Activated T-helper 1 cell treated with Interleukin-2 at 50 U/mL for 16 hours (primary cell): ENCODE measurements at regions not wholly inside any gene's neighbourhood (a gene's known extent, or its start where the extent isn't known, plus 50 kb on each side); places are given as distances from the start of the nearest gene placed in this dataset.

Experiments used
- DNase-seq: peaks from one replicate; pipeline ENCODE4 v3.0.0-alpha.2; 2020; ENCODE audit warnings: low read depth

DNA sequence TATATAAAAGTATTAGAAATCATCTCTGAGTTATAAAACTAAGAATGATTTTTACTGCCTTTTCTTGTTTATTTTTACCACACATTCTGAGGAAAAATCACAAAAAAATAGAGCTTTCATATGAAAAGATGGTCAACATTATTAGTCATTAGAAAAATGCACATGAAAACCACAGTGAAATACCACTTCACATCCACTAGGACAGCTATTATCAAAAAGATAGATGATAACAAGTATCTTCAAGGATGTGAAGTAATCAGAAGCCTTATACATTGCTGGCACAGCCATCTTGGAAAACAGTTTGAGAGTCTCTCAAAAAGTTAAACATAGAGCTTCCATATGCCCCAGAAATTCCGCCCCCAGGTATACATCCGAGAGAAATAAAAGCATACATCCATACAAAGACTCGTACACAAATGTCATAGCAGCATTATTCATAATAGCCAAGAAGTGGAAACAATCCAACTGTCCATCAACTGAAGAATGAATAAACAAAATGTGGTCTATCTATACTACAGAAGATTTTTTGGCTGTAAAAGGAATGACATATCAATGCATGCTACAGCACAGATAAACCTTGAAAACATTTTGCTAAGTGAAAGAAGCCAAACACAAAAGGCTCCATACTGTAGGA lies 523.9 kb downstream of the FUT8 start:
- DNase-seq: no peak

DNA sequence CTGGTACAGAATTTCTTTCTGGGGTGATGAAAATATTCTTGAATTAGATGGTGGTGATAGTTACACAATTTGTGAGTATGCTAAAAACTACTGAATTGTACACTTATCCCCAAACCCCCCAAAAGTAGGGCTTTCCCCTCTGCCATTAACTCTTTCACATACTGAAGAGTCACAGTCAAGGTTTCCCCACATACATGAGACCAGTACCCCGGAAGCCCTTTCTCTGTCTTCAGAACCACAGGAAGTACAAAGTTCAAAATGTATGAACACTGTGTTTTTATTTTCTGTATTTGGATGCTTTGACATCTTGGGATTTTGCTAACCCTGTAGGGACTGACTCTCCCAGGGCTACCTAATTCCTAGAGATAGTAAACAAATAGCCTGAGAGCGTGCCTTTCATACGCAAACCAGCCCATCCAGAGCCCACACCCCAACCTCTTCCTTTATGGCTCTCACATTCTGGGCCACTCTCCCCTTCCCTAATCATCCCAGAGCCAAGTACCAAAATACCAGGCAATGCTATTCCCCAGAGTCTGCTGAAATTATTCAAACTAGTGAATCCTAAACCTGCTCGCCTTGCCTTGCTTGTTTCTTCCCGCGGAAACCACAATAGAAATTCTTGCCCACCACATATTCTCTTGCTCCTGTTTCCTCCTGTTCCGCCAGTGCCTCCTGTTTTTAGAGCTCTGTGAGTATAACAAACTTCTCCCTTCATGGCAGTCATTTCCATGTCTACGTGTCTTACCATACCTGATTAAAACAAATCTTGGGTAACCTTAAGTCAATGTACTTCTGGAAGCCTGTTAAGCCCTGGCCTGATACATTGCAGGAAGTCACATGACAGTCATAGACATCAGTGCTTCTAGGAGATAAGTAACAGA lies 524.8 kb downstream of the FUT8 start:
- DNase-seq: no peak

DNA sequence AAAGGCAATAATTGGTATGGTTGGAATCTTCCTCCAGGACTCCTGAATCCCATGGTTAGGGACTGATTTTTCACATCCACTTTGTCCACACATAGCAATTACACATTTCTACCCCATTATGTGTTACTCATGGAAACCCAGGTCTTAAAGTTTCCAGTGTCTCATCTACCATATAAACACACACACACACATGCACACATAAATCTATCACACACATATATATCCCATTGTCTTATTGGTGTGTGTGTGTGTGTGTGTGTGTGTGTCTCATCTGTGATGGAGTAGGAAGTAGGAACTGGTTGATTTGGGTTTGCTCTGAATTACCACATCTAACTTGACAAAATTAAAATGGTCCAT lies 525.4 kb downstream of the FUT8 start:
- DNase-seq: no peak

DNA sequence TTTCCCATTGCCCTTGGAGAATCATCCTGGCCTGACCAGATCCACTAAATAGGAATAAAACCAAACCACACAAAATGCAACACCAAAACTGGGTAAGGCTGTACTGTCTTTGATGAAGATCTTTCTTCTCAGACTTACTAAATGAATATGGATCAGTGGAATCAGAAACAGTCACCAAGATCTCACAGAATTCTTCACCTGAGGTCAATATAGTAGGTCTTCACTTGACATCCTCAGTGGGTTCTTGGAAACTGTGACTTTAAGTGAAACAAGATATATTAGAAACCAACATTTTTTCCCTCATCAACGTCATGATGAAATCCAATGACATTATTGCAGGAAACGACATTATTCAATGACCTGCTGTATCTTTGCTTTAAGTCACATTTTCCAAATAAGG lies 526.2 kb downstream of the FUT8 start:
- no peak for DNase-seq

DNA sequence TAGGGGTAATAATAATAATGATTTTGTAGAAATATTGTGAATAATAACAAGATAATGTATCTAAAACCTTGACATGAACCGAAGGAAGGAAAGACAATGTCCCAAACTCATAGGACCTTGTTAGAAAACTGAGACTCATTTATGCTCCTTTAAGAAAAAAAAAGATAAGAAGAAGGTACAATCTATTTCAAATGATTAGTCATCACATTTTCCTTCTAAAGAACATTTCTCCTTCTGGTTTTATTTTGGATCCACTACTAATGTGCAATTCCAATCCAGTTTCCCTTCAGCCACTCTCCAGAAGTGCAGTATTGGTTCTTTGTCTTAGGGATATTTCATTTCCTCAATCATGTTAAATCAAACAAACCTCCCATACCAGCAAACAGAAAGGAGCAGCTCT lies 526.7 kb downstream of the FUT8 start:
- no peak for DNase-seq

DNA sequence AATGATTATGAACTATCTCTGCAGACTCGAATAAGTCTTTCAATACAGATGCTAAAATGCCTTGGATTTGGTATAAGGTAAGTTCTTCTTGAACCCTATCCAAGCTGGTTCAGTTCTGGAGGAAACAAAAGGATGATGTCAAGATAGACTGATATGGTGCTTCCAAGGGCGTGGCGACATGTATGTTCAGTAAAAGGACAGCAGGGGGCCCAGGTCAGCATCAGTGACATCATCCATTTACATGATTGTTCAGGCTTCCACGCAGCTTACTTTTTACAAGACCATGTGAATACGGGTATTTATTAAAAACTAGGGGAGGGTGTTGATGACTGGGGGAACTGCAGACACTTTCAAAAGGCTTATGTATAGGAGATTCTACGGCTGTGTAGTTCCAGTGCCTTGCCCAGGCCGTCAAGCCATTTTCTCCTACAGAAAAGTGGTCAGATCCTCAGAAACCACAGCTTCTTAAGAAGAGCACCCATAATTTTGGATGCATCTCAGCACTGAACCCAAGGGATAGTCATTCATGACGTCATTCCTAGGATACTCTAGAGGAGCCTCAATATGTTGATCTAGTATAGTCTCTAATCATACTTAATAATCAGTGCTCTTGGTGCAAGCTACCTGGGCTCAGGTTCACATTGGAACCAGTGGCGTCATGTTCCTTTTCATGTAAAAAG lies 527.7 kb downstream of the FUT8 start:
- no peak for DNase-seq

DNA sequence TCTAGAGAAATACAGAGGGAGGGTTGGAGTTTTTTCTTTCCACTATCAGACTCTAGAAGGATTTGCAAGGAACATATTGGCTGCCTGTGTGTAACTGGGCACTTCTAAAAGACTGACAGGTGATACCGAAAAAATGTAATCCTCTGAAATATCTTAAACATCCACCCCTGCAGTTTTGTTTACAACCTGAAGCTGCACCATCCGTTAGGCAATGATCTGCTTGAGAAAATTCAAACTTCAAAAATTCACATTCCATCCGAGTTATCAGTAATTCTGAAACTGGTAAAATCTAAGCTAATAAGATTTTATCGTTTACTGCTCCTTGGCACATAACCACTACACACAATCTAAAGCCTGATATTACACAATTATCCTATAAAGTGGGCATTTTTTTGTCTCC lies 528.6 kb downstream of the FUT8 start:
- DNase-seq: no peak

DNA sequence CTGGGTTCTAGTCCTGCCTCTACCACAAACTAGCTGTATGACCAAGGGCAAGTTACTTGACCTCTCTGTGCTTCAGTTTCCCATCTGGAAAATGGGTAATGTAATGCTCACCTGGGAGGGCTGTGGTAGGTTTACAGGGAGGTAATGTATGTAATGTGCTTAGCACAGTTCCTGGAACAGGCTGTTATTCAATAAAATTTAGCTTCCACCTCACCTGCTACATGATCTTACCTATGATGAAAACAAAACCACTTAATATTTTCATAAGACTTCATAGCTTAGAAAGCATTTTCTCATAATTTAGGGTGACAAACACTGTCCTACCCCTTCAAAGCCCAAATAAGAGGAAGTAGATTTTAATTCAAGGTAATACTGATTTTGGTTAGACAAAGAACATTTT lies 530.6 kb downstream of the FUT8 start:
- no peak for DNase-seq

DNA sequence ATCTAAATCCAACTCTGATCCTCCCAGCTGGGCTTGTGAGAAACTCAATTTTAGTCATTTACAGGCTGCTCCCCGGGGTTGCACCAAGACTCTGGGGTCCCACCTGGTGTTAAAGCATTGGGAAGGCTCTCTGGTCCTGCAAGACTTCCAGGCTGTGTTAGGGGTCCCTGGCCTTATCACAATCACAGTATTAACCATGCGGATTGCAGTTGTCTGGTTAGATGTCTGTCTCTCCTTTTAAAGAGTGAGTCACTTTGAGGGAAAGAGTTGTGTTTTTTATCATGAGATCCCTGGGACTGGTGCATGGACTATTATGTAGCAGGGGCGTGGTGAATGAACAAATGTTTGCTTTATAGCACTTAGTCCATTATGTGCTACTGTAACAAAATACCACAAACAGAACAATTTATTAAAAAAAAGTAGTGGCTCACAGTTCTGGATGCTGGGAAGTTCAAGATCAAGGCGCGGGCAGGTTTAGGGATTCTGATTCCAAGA lies 531.4 kb downstream of the FUT8 start:
- DNase-seq: no peak

DNA sequence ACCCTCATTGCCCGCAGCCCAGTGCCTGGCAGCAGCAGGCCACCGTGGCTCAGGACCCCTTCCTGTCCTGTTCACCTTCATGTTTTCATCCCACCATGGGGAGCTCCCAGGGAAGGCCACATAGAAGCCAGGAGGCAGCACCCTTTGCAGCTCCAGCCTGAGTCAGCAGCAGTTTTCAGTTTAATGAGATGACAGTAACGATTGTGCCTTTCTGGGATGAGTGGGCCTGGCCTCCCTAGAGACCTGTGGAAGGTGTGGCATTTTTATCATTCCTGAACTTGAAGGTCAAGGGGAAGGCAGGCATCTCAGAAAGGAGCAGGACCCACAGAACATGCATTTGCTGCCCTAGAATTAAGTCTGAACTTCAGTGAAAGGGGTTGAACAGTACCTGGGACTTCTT lies 532.8 kb downstream of the FUT8 start:
- DNase-seq: no peak

DNA sequence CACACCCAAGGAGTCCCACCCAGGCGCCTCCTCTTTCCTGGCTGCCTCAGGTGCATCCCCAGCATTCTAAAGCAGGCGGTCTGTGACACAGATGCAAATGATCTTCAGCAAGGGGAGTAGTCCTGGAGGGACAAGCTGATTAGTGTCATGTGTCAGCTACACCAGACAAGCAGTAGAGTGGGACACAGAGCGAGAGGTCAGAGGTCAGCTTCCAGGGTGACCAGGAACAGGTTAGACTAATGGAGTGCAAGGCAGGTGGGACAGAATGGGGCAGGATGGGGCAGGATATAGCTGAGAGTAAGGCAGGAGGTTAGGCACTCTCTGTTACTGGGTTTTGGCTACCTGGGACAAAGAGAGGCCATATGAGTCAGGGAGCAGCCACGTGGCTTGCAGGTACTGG lies 534.0 kb downstream of the FUT8 start:
- DNase-seq: no peak

DNA sequence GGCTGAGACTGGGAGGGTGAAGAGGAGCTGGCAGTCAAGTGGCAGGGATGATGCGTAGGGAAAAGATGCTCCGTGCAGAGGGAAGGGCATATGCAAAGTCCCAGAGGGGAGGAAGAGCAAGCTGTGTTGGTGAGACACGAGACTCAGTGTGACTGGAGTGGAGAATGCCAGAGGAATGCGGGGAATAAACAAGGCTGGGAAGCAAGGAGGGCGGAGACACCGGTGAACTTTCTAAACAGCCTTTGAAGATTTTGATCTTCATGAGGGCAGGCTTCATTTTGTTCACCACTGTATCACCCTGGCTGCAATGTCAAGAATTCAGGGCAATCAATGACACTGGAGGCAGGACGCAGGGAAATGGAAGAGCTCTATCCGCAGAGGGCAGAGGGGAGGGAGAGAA lies 535.8 kb downstream of the FUT8 start:
- no peak for DNase-seq

DNA sequence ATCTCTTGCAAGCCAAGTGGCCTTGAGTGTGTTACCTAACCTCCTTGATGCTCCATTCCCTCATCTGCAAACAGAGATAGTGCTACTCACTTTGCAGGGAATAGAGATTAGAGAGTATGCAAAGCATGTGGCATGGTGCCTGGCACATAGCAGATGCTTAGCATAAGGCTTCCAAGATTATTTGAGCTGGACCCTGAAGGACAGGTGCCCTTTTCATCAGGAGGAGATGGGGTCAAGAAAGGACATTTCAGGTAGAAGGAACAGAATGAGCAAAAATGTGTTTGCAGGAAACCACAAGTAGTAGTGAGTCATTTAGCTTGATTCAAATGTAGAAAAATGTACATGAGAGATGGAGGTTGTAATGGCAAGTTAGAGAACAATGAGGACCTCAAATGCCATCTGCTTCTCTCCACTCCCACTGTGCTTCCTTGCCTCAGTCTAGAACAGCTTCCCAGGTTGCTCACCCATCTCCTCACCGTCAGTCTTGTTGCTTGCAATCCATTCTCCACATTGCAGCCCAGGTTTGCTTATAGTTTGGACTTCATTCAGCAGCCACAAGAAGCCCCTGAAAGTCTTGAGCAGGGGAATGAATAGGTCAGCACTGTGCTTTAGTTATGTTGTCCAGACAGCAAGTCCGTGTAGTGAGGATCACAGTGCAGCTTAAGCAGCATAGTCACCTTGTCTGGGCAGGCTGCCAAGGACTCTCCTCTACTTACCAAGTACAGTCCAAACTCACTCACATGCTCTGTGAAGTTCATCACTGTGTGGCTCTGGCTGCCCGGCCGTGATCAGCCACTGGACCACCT lies 536.3 kb upstream of the CCDC196 start:
- no peak for DNase-seq

DNA sequence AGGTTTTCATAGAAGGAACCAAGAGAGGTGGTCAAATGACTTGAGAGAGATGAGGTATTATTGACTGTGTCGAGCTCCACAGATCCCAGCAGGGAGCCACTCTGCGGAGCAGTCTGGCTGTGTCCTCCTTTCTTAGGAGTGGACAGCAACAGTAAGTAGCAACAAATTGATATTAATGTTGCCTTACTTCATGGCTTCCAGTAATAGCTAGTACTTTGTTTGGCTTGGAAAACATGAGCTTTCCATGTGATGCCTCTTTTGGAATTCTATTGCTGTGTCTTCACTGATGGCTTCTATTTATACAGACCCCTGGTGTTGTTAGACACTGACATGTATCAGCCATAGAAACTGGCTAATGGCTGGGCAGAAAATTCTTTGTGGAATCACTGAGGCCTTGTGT lies 531.2 kb upstream of the CCDC196 start:
- DNase-seq: no peak

DNA sequence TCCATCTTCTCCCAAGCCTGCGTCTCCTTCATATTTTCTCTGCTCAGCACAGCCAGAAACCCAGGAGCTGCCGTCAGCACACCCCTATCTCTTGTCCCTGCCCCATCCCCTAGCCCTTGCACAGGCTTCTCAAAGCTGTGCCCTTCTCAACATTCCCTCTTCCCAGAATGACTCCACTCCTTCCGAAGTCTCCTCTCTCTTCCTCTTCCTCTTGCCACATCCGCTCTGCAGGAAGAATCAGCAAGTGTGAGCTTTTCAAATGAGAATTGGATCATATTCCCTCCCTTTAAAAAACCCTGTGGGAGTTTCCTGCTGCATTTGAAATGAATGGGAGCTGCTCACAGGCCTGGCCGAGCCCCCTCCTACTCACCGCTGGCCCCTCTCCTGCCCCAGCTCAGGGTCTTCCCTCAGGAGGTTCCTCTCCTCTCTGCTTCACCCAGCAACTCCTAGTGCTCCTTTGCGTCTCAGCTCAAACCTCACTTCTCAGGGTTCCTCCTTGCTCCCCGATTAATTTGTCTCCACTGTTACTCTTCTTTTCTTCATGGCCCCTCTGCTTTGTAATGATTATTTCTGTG lies 528.5 kb upstream of the CCDC196 start:
- DNase-seq: no peak

DNA sequence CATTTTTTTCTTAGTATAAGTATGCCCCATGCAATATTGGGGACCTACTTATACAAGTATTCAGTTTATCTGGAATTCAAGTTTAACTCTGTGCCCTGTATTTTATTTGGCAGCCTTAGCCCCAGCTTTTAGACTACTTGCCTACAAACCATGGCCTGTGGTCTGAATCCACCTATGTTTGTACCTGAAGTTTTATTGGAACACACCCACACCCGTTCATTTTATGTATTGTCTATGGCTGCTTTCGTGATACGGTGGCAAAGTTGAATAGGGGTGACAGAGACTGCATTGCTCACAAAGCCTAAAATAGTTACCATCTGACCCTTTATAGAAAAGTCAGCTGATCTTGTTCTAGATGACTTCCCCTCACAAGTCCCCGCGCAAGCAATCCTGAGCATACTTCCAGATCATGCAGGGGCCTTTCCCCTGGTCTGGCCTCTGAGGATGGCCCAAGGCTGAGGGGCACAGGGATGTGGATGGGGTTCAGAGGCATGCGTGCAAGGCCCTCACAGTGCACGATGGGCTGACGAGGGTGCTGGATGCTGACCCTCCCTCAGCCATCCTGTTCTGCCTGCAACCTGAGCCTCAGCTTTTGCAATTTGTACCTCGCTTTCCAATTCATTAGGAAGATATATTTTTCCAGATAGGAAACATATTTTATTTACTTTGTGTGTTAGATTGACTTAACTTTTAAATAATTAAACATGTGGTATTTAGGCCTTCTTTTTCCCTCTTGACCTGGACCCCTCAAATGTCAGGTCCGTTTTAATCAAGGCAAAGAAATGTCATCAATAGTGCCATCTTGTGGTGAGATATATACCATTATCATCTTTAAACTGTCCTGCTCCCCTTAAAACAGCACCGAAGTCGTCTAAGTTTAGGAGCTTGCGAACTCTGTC lies 527.3 kb upstream of the CCDC196 start:
- DNase-seq: no peak

DNA sequence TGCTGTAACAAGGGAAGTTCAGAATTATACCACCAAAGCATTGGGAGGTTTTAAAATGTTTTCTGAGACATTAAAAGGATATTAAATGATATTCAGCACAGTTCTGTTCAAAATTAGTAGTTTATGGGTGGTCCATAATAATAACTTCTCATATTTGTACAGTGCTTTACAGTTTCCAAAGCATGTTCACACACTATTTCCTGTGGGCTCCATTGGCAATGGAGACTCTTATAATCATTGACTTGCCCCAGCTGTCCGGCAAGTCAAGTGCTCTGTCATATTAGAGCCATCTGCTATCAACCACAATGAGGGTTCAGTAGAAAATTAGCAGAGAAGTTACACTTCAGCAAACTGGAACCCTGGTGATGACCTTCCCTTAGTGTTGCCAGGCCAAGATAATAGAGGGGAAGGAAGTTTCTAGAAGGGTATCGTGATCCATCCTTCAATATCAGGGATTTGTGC lies 526.6 kb upstream of the CCDC196 start:
- no peak for DNase-seq

DNA sequence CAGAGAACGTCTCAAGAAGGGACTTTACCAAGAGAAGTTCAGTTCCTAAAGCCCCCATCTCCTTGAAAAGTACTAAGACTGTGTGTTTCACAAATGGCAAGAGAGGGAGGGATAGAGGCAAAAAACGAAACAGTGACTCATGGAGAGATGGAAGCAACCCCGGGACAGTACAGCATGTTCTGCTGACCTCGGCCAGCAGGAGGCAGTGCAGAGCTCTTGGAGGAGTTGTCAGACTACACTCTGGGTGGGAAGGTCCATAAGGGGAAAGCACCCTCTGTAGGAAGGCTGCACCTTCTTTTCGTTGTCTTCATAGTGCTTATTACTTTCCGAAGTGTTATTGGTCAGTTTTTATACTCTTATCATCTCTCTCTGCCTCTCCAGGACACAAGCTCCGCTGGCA lies 525.2 kb upstream of the CCDC196 start:
- peak; percentile 41 for DNase-seq

DNA sequence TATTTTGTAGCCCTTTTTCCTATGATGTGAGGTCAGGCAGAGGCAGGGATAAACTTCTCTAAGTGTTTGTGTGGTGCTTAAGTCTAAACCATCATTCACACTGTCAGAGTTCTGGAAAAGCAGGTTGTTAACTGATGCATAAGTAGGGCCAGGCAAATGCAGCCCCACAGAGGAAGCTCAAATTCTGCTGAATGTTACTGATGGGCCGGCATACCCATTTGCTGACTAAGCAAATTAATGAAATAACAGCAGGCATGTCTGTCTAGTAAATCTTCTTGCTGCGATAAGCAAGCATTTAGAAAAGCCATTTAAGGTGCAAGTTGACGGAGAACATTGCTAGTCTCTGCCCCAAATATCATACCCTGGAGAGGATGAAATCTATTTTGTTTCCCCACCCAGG lies 523.2 kb upstream of the CCDC196 start:
- no peak for DNase-seq

DNA sequence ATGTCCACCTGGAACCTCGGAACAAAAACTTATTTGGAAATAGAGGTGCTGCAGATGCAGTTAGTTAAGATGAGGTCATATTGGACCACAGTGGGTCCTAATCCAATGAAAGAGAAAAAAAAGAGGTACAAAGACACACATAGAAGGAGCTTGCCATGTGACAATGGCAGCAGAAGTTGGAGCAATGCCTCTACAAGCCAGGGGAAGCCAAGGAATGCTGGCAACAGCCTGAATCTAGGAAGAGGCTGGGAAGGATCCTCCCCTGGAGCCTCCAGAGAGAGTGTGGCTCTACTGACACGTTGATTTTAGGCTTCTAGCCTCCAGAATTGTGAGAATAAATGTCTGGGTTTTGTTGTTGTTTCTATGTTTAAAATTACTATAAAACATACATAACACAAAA lies 521.8 kb upstream of the CCDC196 start:
- no peak for DNase-seq

DNA sequence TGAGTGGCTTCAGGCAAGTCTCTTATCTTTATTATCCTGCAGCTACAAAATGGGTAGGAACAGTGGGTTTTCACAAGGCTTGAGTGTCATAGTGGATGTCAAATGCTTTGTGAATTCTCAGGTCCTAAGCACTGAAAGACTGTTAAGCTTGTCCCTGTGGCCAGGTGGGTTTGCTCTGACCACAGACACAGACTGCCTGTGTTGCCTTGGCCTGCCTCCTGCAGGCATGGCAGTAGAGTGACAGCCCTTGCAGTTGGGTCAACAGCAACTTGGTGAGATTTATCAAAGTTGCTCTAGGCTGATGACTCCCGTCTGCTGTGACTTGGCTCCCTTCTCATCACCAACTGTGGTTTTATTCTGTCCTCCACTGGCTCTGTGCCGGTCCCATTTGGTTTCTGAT lies 520.0 kb upstream of the CCDC196 start:
- no peak for DNase-seq
